Kidney (tissue), 13 donors: ENCODE measurements at regions not wholly inside any gene's neighbourhood (a gene's known extent, or its start where the extent isn't known, plus 50 kb on each side); places are given as distances from the start of the nearest gene placed in this dataset.

Source experiments
- DNase-seq, 5 donors: peaks; one replicate each; pipeline ENCODE4 v3.0.0-alpha.2; 2013 to 2020
- FAIRE-seq: peaks from 2 replicates; lab custom pipeline; 2012; peaks lifted over from hg19 to GRCh38; lab: Jason Lieb, UNC
- H3K27ac ChIP-seq, 2 donors: one replicate each; pipeline ENCODE4 v1.7.0; 2013; ENCODE audit warnings: low read depth in 2 of 2, low read length in 2 of 2, inconsistent platforms in 1 of 2
- H3K27me3 ChIP-seq: one replicate; pipeline ENCODE4 v1.7.1; 2013; ENCODE audit warnings: low read length, inconsistent platforms; ENCODE audit not compliant: control insufficient read depth, insufficient read depth
- H3K36me3 ChIP-seq, 3 donors: one replicate each; pipeline versions ENCODE4 v1.7.0 to v1.7.1; 2013; ENCODE audit warnings: low read length in 3 of 3, control low read depth in 1 of 3, inconsistent platforms in 1 of 3; ENCODE audit not compliant: insufficient read depth in 3 of 3, control insufficient read depth in 2 of 3
- H3K4me1 ChIP-seq, 3 donors: one replicate each; pipeline versions ENCODE4 v1.7.0 to v1.7.1; 2013; ENCODE audit warnings: low read length in 3 of 3, inconsistent platforms in 1 of 3, low read depth in 1 of 3; ENCODE audit not compliant: control insufficient read depth in 2 of 3, insufficient read depth in 2 of 3
- H3K4me3 ChIP-seq, 3 donors: one replicate each; pipeline versions ENCODE4 v1.7.0 to v1.8.1; 2013; ENCODE audit warnings: low read length in 3 of 3, control low read depth in 1 of 3, inconsistent platforms in 1 of 3
- H3K9ac ChIP-seq, 3 donors: one replicate each; pipeline versions ENCODE4 v1.7.0 to v1.7.1; 2013; ENCODE audit warnings: low read length in 3 of 3, control low read depth in 1 of 3, inconsistent platforms in 1 of 3
- H3K9me3 ChIP-seq, 3 donors: one replicate each; pipeline versions ENCODE4 v1.7.0 to v1.7.1; 2013; ENCODE audit warnings: low read length in 3 of 3, control low read depth in 1 of 3, inconsistent platforms in 1 of 3; ENCODE audit not compliant: control insufficient read depth in 2 of 3, insufficient read depth in 1 of 3
- CTCF ChIP-seq: IDR thresholded peaks from 3 replicates; pipeline ENCODE4 v1.5.1; 2012; ENCODE audit warnings: mild to moderate bottlenecking, moderate library complexity, borderline replicate concordance; ENCODE audit not compliant: insufficient read depth; ENCODE audit errors: extremely low read depth
- intact Hi-C: fragments of 100-400 bp; cut with DNase I; formaldehyde crosslinking; loops from one replicate; pipeline ENCODE4 v1.11.1; 2022
- donor health status: control.
- donor health status: control.
- donor health status: control.
- donor health status: control.
- donor health status: control.
- donor health status: DM: yes; HTN: yes; CAD: no.
- donor health status: Normal renal cell carcinoma (clear cell type).

GRCh38 chr2:204468746-204469429 lies 76.4 kb upstream of the PARD3B start:
- Histone ChIP-seq H3K27me3 (no peaks in the 10 kb centered on the region), H3K36me3 (no peaks in the 10 kb centered on the region), H3K4me3 (no peak overlapping the region), H3K27ac (no peak overlapping the region), H3K9ac (no peak overlapping the region), H3K4me1 (no peaks in the 10 kb centered on the region), H3K9me3 (no peaks in the 10 kb centered on the region)
- FAIRE-seq (no peak), DNase-seq (no peak)
- no peak for TF ChIP-seq CTCF
- intact Hi-C loops = no loop called here

GRCh38 chr2:204470178-204470620 lies 75.1 kb upstream of the PARD3B start:
- DNase-seq (no peak), FAIRE-seq (no peak)
- intact Hi-C loops = no loop called here
- Histone ChIP-seq H3K9ac (no peak overlapping the region), H3K4me3 (no peak overlapping the region), H3K27ac (no peak overlapping the region), H3K36me3 (no peaks in the 10 kb centered on the region), H3K9me3 (no peaks in the 10 kb centered on the region), H3K27me3 (no peaks in the 10 kb centered on the region), H3K4me1 (no peaks in the 10 kb centered on the region)
- TF ChIP-seq CTCF = no peak

- H3K27ac ChIP-seq = no peak overlapping the region
Measured at GRCh38 chr2:204470621-204471196, 74.6 kb upstream of the PARD3B start.

More at GRCh38 chr2:204470621-204471196, 74.6 kb upstream of the PARD3B start:
- no peak for FAIRE-seq
- no peak for TF ChIP-seq CTCF
- DNase-seq = no peak
- Histone ChIP-seq H3K4me1 (no peaks in the 10 kb centered on the region), H3K9ac (no peak overlapping the region), H3K27me3 (no peaks in the 10 kb centered on the region), H3K36me3 (no peaks in the 10 kb centered on the region), H3K4me3 (no peak overlapping the region), H3K9me3 (no peaks in the 10 kb centered on the region)
- intact Hi-C loops = no loop called here
